ENCODE measurements at regions not wholly inside any gene's neighbourhood (a gene's known extent, or its start where the extent isn't known, plus 50 kb on each side); places are given as distances from the start of the nearest gene placed in this dataset.

DNA sequence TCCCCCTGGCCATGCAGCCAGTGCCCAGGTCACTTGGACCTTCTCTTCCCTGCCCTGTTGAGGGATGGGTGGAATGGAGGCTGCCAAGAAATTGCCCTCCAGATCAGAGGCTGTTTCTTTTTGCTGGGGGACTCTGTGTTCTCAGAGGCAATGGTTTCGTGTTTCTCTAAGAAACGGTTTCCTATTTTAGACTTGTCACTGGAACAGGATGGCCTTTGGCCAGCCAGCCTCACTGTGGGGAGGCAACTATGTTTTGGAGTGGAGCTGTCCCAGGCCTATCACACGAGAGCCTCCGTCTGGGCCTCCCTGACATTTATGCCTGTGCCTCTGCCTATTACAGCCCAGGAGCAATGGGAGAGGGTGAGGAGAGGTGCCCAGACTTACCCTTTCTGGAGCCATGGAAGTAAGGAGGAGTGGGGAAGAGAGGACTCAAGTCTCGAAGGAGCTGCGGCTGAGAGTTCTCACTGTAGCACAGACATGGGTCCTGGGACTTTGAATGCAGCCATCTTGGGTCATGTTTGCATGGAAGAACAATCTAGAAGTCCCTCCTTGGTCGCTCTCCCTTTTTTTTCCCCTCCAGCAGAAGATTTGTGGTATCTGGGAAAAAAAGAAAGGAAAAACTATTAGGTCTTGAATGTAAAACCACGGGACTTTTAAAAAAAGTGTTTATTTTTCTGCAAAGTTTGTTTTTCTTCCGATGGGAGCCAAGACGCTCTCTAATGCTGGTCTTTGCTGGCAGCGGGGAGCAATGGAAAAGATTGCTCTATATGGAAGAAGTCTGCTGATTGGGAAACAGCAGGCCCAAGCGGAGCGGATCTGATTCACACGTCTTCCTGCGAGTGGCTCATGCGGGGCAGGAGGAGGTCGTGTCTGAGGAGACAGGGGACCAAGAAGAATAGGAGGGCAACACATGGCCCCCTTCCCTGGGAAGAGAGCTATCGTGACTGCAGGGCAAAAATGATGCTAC, 219.2 kb downstream of the FOXD2 start:
- no peak overlapping the region for H3K4me3 Mint-ChIP-seq
- H3K27me3 Mint-ChIP-seq = peaks cover 25 to 32% of the 10 kb centered on the region in 2 donors
- POLR2A ChIA-PET = no interaction called here
- Histone ChIP-seq H3K27ac (ENCODE audit: low read length) (no peak overlapping the region), H3K4me3 (ENCODE audit: control insufficient read depth in 1 of 2, extremely low read depth in 1 of 2, low read length in 1 of 2) (no peak overlapping the region), H3K27me3 (replicated peaks in 1 of 2; ENCODE audit: control insufficient read depth in 2 of 2, extremely low read depth in 1 of 2, insufficient read depth in 2 of 2, low read length in 1 of 2) (peaks cover 0 to 31% of the 10 kb centered on the region in 2 experiments), H3K36me3 (ENCODE audit: control insufficient read depth in 2 of 2, extremely low read depth in 1 of 2, insufficient read depth in 1 of 2, low read length in 1 of 2) (no peaks in the 10 kb centered on the region), H3K4me1 (ENCODE audit: control insufficient read depth in 1 of 2, extremely low read depth in 1 of 2, insufficient read depth in 2 of 2, low read length in 2 of 2) (no peaks in the 10 kb centered on the region), H3K9me3 (no peaks in the 10 kb centered on the region)
- no peak for ATAC-seq (replicated peaks in 1 of 4)
- no peaks in the 10 kb centered on the region for H3K9me3 Mint-ChIP-seq
- no peak overlapping the region for H3K27ac Mint-ChIP-seq
- no peaks in the 10 kb centered on the region for H3K4me1 Mint-ChIP-seq
- CTCF ChIA-PET = no interaction called here
- no peaks in the 10 kb centered on the region for H3K36me3 Mint-ChIP-seq
- peak in 1 of 35 experiments; percentile 5 for DNase-seq
- WGBS (ENCODE audit: insufficient coverage) = 90% methylated on average over 13 of the region's 18 CpGs

DNA sequence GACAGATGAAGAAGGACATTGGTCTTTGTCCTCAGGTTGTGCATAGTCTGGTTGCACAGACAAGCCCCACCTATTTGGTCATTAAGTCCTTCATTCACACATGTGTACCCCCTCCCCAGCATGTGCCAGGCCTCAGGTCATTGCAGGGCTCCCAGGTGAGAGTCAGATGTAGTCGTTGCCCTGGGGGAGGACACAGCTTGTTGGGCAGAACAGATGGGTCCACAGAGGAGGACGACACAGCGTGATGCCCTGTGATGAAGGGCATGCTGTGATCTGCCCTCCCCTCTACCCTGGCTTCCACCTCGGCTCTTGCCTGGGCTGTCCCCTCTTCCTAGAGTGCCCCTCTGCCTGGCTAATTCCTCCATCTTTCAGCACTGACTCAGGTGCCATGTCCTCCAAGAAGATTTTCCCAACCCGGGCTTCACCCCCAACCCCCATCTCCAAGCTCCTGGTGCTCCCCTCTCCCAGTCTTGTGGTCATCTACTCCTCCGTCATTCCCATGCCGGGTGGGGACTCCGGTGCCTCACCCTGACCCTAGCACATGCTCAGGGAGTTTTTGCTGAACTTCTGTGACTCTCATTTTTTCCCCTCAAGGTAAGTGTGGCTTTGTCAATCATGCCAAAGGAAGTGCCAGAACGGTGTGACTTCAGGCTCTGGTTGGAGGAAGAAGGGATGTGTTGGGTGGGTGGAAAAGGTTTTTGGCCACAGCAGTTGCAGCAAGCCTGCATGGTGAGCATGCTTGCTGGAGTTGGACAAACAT, 220.5 kb downstream of the FOXD2 start:
- no peaks in the 10 kb centered on the region for H3K36me3 ChIP-seq (ENCODE audit: control insufficient read depth in 2 of 2, extremely low read depth in 1 of 2, insufficient read depth in 1 of 2, low read length in 1 of 2)
- POLR2A ChIA-PET = no interaction called here
- Mint-ChIP-seq H3K4me1 (no peaks in the 10 kb centered on the region), H3K4me3 (no peak overlapping the region), H3K27me3 (peaks cover 25 to 32% of the 10 kb centered on the region in 2 donors), H3K9me3 (no peaks in the 10 kb centered on the region), H3K36me3 (no peaks in the 10 kb centered on the region), H3K27ac (no peak overlapping the region)
- peak in 1 of 35 experiments; percentile 9 for DNase-seq
- H3K27me3 ChIP-seq (replicated peaks in 1 of 2; ENCODE audit: control insufficient read depth in 2 of 2, extremely low read depth in 1 of 2, insufficient read depth in 2 of 2, low read length in 1 of 2) = peaks cover 0 to 22% of the 10 kb centered on the region in 2 experiments
- no peak for ATAC-seq (replicated peaks in 1 of 4)
- no peak overlapping the region for H3K4me3 ChIP-seq (ENCODE audit: control insufficient read depth in 1 of 2, extremely low read depth in 1 of 2, low read length in 1 of 2)
- H3K4me1 ChIP-seq (ENCODE audit: control insufficient read depth in 1 of 2, extremely low read depth in 1 of 2, insufficient read depth in 2 of 2, low read length in 2 of 2) = no peaks in the 10 kb centered on the region
- H3K27ac ChIP-seq (ENCODE audit: low read length) = no peak overlapping the region
- 62% methylated on average over 4 of the region's 9 CpGs for WGBS (ENCODE audit: insufficient coverage)
- H3K9me3 ChIP-seq = no peaks in the 10 kb centered on the region
- CTCF ChIA-PET = no interaction called here

DNA sequence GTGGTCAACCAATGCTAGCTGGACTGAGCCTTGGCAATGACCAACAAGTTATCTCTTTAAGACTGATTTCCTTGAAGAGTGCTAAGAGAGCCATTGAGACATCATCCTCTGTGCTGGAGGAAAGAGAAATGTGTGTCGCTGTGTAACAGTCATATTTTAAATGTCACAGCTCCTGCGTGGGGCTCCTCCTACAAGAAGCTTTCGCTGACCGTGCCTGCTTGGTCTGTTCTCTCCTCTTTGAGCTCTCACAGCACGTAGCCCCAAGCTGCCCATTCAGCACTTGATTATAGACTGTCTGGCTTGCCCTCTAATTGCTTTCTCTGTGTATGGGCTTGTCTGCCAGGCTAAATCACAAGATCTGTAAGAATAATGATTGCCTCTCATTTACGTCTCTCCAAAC, 221.3 kb downstream of the FOXD2 start:
- no peak overlapping the region for H3K4me3 ChIP-seq (ENCODE audit: control insufficient read depth in 1 of 2, extremely low read depth in 1 of 2, low read length in 1 of 2)
- 88% methylated on average over 5 of the region's 6 CpGs for WGBS (ENCODE audit: insufficient coverage)
- H3K27ac Mint-ChIP-seq = no peak overlapping the region
- ChIA-PET CTCF (no interaction called here), POLR2A (no interaction called here)
- H3K36me3 Mint-ChIP-seq = no peaks in the 10 kb centered on the region
- H3K27me3 ChIP-seq (replicated peaks in 1 of 2; ENCODE audit: control insufficient read depth in 2 of 2, extremely low read depth in 1 of 2, insufficient read depth in 2 of 2, low read length in 1 of 2) = peaks cover 0 to 19% of the 10 kb centered on the region in 2 experiments
- H3K27ac ChIP-seq (ENCODE audit: low read length) = no peak overlapping the region
- H3K4me1 ChIP-seq (ENCODE audit: control insufficient read depth in 1 of 2, extremely low read depth in 1 of 2, insufficient read depth in 2 of 2, low read length in 2 of 2) = no peaks in the 10 kb centered on the region
- peaks cover 25 to 32% of the 10 kb centered on the region in 2 donors for H3K27me3 Mint-ChIP-seq
- no peaks in the 10 kb centered on the region for H3K9me3 Mint-ChIP-seq
- ATAC-seq (replicated peaks in 1 of 4) (no peak), DNase-seq (no peak)
- no peak overlapping the region for H3K4me3 Mint-ChIP-seq
- H3K36me3 ChIP-seq (ENCODE audit: control insufficient read depth in 2 of 2, extremely low read depth in 1 of 2, insufficient read depth in 1 of 2, low read length in 1 of 2) = no peaks in the 10 kb centered on the region
- H3K9me3 ChIP-seq = no peaks in the 10 kb centered on the region
- H3K4me1 Mint-ChIP-seq = no peaks in the 10 kb centered on the region

DNA sequence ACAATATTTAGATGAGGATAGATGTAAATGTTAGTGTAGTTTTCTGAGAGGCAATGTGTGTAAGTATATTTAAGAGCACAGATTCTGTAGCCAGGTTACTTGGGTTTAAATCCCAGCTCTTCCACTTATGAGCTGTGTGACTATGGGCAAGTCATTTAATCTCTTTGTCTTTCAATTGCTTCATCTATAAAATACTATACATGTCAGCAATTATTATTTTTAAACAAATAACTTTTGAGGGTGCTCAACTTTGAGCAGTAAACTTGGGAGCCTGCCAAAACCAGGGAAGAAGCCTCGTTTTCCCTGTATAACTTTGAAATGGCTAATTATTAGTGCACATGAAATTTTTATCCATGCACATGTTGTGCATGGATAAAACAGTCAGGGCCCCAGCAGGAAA, 222.8 kb downstream of the FOXD2 start:
- ATAC-seq (replicated peaks in 1 of 4) (no peak), DNase-seq (no peak)
- Mint-ChIP-seq H3K27me3 (peaks cover 23 to 26% of the 10 kb centered on the region in 2 donors), H3K27ac (no peak overlapping the region), H3K9me3 (no peaks in the 10 kb centered on the region), H3K4me3 (no peak overlapping the region), H3K4me1 (no peaks in the 10 kb centered on the region), H3K36me3 (no peaks in the 10 kb centered on the region)
- Histone ChIP-seq H3K9me3 (no peaks in the 10 kb centered on the region), H3K4me1 (ENCODE audit: control insufficient read depth in 1 of 2, extremely low read depth in 1 of 2, insufficient read depth in 2 of 2, low read length in 2 of 2) (no peaks in the 10 kb centered on the region), H3K27ac (ENCODE audit: low read length) (no peak overlapping the region), H3K36me3 (ENCODE audit: control insufficient read depth in 2 of 2, extremely low read depth in 1 of 2, insufficient read depth in 1 of 2, low read length in 1 of 2) (no peaks in the 10 kb centered on the region), H3K27me3 (replicated peaks in 1 of 2; ENCODE audit: control insufficient read depth in 2 of 2, extremely low read depth in 1 of 2, insufficient read depth in 2 of 2, low read length in 1 of 2) (peaks cover 0 to 17% of the 10 kb centered on the region in 2 experiments), H3K4me3 (ENCODE audit: control insufficient read depth in 1 of 2, extremely low read depth in 1 of 2, low read length in 1 of 2) (no peak overlapping the region)
- CTCF ChIA-PET = no interaction called here
- 50% methylated on average over 1 of the region's 1 CpG for WGBS (ENCODE audit: insufficient coverage)
- POLR2A ChIA-PET = no interaction called here

DNA sequence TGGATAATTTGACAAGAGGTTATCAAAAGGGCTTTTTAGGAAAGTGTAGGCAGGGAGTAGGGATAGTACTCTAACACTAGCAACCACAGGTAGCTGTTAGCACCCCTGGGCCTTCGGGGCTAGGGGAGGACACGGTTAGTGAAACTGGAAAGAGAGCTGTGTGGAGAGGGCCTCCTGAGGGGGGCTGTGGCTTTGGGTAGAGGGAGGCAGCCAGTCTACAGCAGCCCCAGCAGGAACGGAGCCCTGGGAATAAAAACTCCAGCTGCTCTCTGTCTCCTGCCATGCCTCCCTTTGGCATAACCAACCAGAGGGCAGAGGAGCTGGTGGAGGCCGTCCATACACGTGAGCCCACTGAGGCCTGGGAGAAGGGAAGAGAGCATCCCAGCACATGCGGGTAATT, 223.2 kb downstream of the FOXD2 start:
- no peak overlapping the region for H3K27ac ChIP-seq (ENCODE audit: low read length)
- Mint-ChIP-seq H3K9me3 (no peaks in the 10 kb centered on the region), H3K27me3 (peaks cover 20 to 22% of the 10 kb centered on the region in 2 donors), H3K36me3 (no peaks in the 10 kb centered on the region), H3K4me1 (no peaks in the 10 kb centered on the region), H3K27ac (no peak overlapping the region), H3K4me3 (no peak overlapping the region)
- H3K4me3 ChIP-seq (ENCODE audit: control insufficient read depth in 1 of 2, extremely low read depth in 1 of 2, low read length in 1 of 2) = no peak overlapping the region
- peaks cover 0 to 16% of the 10 kb centered on the region in 2 experiments for H3K27me3 ChIP-seq (replicated peaks in 1 of 2; ENCODE audit: control insufficient read depth in 2 of 2, extremely low read depth in 1 of 2, insufficient read depth in 2 of 2, low read length in 1 of 2)
- 92% methylated on average over 2 of the region's 6 CpGs for WGBS (ENCODE audit: insufficient coverage)
- no peaks in the 10 kb centered on the region for H3K4me1 ChIP-seq (ENCODE audit: control insufficient read depth in 1 of 2, extremely low read depth in 1 of 2, insufficient read depth in 2 of 2, low read length in 2 of 2)
- ChIA-PET CTCF (no interaction called here), POLR2A (no interaction called here)
- no peaks in the 10 kb centered on the region for H3K36me3 ChIP-seq (ENCODE audit: control insufficient read depth in 2 of 2, extremely low read depth in 1 of 2, insufficient read depth in 1 of 2, low read length in 1 of 2)
- H3K9me3 ChIP-seq = no peaks in the 10 kb centered on the region
- DNase-seq (no peak), ATAC-seq (replicated peaks in 1 of 4) (no peak)

DNA sequence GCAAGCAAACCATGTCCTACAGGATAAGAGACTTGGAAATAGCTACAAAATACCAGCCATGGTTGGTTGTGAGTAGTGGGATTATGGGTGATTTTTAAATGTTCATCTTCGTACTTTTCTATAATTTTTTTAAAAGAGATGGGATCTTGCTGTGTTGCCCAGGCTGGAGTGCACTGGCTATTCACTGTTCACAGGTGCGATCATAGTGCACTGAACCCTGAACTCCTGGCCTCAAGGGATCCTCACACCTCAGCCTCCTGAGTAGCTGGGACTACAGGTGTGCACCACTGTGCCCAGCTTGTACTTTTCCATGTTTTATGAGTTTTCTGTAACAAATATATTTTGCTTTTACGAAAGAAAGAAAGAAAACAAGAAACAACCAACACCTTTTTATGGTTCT, 224.2 kb downstream of the FOXD2 start:
- no peaks in the 10 kb centered on the region for H3K36me3 ChIP-seq (ENCODE audit: control insufficient read depth in 2 of 2, extremely low read depth in 1 of 2, insufficient read depth in 1 of 2, low read length in 1 of 2)
- no peaks in the 10 kb centered on the region for H3K36me3 Mint-ChIP-seq
- ChIA-PET CTCF (no interaction called here), POLR2A (no interaction called here)
- peaks cover 0 to 11% of the 10 kb centered on the region in 2 experiments for H3K27me3 ChIP-seq (replicated peaks in 1 of 2; ENCODE audit: control insufficient read depth in 2 of 2, extremely low read depth in 1 of 2, insufficient read depth in 2 of 2, low read length in 1 of 2)
- DNase-seq (no peak), ATAC-seq (replicated peaks in 1 of 4) (no peak)
- no peaks in the 10 kb centered on the region for H3K4me1 ChIP-seq (ENCODE audit: control insufficient read depth in 1 of 2, extremely low read depth in 1 of 2, insufficient read depth in 2 of 2, low read length in 2 of 2)
- H3K27ac Mint-ChIP-seq = no peak overlapping the region
- no peaks in the 10 kb centered on the region for H3K4me1 Mint-ChIP-seq
- no CpG with 5 or more reads among the region's 3 CpGs for WGBS (ENCODE audit: insufficient coverage)
- H3K27ac ChIP-seq (ENCODE audit: low read length) = no peak overlapping the region
- H3K27me3 Mint-ChIP-seq = peaks cover 18 to 21% of the 10 kb centered on the region in 2 donors
- no peak overlapping the region for H3K4me3 Mint-ChIP-seq
- no peaks in the 10 kb centered on the region for H3K9me3 ChIP-seq
- H3K4me3 ChIP-seq (ENCODE audit: control insufficient read depth in 1 of 2, extremely low read depth in 1 of 2, low read length in 1 of 2) = no peak overlapping the region
- H3K9me3 Mint-ChIP-seq = no peaks in the 10 kb centered on the region
